ENCODE measurements at regions not wholly inside any gene's neighbourhood (a gene's known extent, or its start where the extent isn't known, plus 50 kb on each side); places are given as distances from the start of the nearest gene placed in this dataset.

DNA sequence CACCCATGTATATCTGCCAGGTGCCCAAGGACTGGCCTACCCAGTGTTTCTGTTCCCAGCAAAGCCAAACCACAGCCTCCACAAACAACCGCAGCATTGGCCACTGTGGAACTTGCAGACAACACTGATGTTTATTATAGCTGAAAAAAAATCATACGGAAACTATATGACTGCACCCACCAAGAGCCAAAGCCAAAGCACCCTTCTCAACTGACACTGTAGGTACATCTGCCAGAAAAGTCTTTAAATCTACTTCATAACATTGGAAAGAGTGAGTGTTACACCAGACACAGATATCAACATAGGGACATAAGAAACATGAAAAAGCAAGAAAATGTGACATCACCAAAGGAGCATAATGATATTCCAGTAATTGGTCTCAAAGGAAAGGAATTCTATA lies 428.0 kb downstream of the PSAT1 start:
- no peak overlapping the region for H3K9ac ChIP-seq (ENCODE audit: low read depth in 2 of 2, low read length in 2 of 2)
- H3K27me3 ChIP-seq: no peaks in the 10 kb centered on the region
- H3K4me3 ChIP-seq: no peak overlapping the region
- H3K36me3 ChIP-seq: no peaks in the 10 kb centered on the region
- no peak for DNase-seq
- H3K9me3 ChIP-seq: no peaks in the 10 kb centered on the region
- no peak for TF ChIP-seq CTCF (IDR thresholded peaks at IDR 0.05)
- H3K27ac ChIP-seq: no peak overlapping the region
- intact Hi-C loops (cut with DNase I): no loop called here
- H3K4me1 ChIP-seq: no peaks in the 10 kb centered on the region

- H3K36me3 ChIP-seq: no peaks in the 10 kb centered on the region
- no peak for DNase-seq
- no peaks in the 10 kb centered on the region for H3K9me3 ChIP-seq
- H3K27ac ChIP-seq: no peak overlapping the region
- H3K9ac ChIP-seq (ENCODE audit: low read depth in 2 of 2, low read length in 2 of 2): no peak overlapping the region
- no peak for TF ChIP-seq CTCF (IDR thresholded peaks at IDR 0.05)
- no peaks in the 10 kb centered on the region for H3K4me1 ChIP-seq
- H3K27me3 ChIP-seq: no peaks in the 10 kb centered on the region
- no peak overlapping the region for H3K4me3 ChIP-seq
- intact Hi-C loops (cut with DNase I): no loop called here
Measured at GRCh38 chr9:78725503-78725902, 428.6 kb downstream of the PSAT1 start.

DNA sequence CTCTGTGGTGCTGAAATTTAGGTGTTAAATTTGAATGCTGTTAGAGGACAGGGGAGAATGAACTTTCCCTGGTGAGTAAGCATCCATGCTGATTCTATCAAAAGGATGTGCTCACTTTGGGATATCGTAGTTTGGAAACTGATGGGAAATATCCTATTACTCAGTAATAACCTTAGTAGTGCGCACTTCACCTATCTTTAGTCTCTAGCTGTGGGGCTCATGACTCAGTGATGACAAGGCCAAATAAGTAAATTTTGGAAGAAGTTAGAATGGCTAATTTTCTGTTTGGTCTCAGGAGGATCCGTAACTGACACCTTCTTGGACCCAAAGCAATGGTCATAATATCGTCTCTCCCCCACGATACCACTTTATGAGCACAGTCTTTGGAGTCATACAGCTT lies 448.4 kb downstream of the PSAT1 start:
- no peak overlapping the region for H3K4me3 ChIP-seq
- no peaks in the 10 kb centered on the region for H3K36me3 ChIP-seq
- intact Hi-C loops (cut with DNase I): no loop called here
- H3K9me3 ChIP-seq: no peaks in the 10 kb centered on the region
- no peaks in the 10 kb centered on the region for H3K4me1 ChIP-seq
- no peak for DNase-seq
- H3K27ac ChIP-seq: no peak overlapping the region
- H3K9ac ChIP-seq (ENCODE audit: low read depth in 2 of 2, low read length in 2 of 2): no peak overlapping the region
- no peak for TF ChIP-seq CTCF (IDR thresholded peaks at IDR 0.05)
- H3K27me3 ChIP-seq: no peaks in the 10 kb centered on the region

GRCh38 chr9:78746010-78746409 lies 449.1 kb downstream of the PSAT1 start:
- intact Hi-C loops (cut with DNase I): no loop called here
- no peak overlapping the region for H3K9ac ChIP-seq (ENCODE audit: low read depth in 2 of 2, low read length in 2 of 2)
- no peak overlapping the region for H3K4me3 ChIP-seq
- H3K36me3 ChIP-seq: no peaks in the 10 kb centered on the region
- no peaks in the 10 kb centered on the region for H3K27me3 ChIP-seq
- TF ChIP-seq CTCF (IDR thresholded peaks at IDR 0.05): no peak
- no peaks in the 10 kb centered on the region for H3K9me3 ChIP-seq
- no peaks in the 10 kb centered on the region for H3K4me1 ChIP-seq
- no peak overlapping the region for H3K27ac ChIP-seq
- no peak for DNase-seq

DNA sequence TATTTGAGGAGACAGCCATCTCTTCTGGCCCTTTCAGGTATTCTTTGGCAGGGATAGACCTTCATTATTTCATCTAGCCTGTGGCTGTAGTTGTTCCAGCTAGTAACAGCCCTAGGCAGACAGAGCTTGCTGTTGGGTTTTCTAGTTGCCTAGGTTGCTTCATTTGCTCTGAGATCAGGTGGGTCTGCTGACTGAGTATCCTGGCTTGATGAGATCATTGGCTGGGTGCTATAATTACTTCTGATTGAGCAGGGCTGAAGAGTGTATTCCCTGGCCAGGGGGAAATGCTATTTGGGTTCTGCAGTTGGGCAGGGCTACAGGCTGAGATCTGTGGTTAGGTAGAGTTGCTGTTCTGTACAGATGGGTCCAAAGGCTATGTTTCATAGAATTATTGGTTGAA lies 456.1 kb downstream of the PSAT1 start:
- H3K27ac ChIP-seq: no peak overlapping the region
- DNase-seq: no peak
- intact Hi-C loops (cut with DNase I): no loop called here
- no peak overlapping the region for H3K9ac ChIP-seq (ENCODE audit: low read depth in 2 of 2, low read length in 2 of 2)
- TF ChIP-seq CTCF (IDR thresholded peaks at IDR 0.05): no peak
- H3K4me1 ChIP-seq: no peaks in the 10 kb centered on the region
- no peak overlapping the region for H3K4me3 ChIP-seq
- no peaks in the 10 kb centered on the region for H3K9me3 ChIP-seq
- no peaks in the 10 kb centered on the region for H3K27me3 ChIP-seq
- no peaks in the 10 kb centered on the region for H3K36me3 ChIP-seq

Measured in colonic mucosa (tissue), 4 donors.